ENCODE measurements at regions not wholly inside any gene's neighbourhood (a gene's known extent, or its start where the extent isn't known, plus 50 kb on each side); places are given as distances from the start of the nearest gene placed in this dataset.
"Not testable (repeated sequence)": the region's sequence is repeated elsewhere in the genome, so short reads cannot be mapped to it uniquely, and the experiment has no call there.

GRCh38 chr4:64799751-64800150 is 390.5 kb upstream of the TECRL start:
- in situ Hi-C loops (cut with MboI; ENCODE audit: low sequenced_read_pairs) (no loop called here), dilution Hi-C loops (cut with HindIII; ENCODE audit: low sequenced_read_pairs, unreplicated experiment) (no loop called here), intact Hi-C loops (cut with micrococcal nuclease) (loop anchor here (5.0 kb wide), 1 partner anchor 492 kb away; no protein-coding TSS in a partner anchor)
- BruUV-seq (replicated peaks): no TSS peak
- Histone ChIP-seq H4K91ac (ENCODE audit: insufficient read depth, low read depth, low read length) (no peak overlapping the region), H4K8ac (ENCODE audit: low read depth in 2 of 2, low read length in 2 of 2) (no peak overlapping the region), H4K20me1 (ENCODE audit: insufficient read depth, low read length) (no peaks in the 10 kb centered on the region), H3K14ac (replicated peaks; ENCODE audit: low read depth, low read length) (no peak overlapping the region), H3K4ac (ENCODE audit: low read depth, low read length) (no peak overlapping the region), H3K23ac (ENCODE audit: low read depth, low read length) (no peak overlapping the region), H3K9me3 (ENCODE audit: control insufficient read depth, insufficient read depth, low read length) (peaks cover 11% of the 10 kb centered on the region), H3K27me3 (ENCODE audit: control insufficient read depth, insufficient read depth, low read length) (no peaks in the 10 kb centered on the region), H2AFZ (replicated peaks; ENCODE audit: low read length, poor library complexity) (no peak overlapping the region), H3K56ac (ENCODE audit: extremely low read depth, insufficient read depth, low read length) (no peak overlapping the region), H2BK15ac (ENCODE audit: low read depth, low read length) (no peak overlapping the region), H4K5ac (ENCODE audit: low read depth, low read length) (no peak overlapping the region), H3K9ac (ENCODE audit: low read depth, low read length) (no peak overlapping the region), H2AK9ac (replicated peaks; ENCODE audit: low read depth, low read length, poor library complexity) (no peak overlapping the region), H3K9me1 (ENCODE audit: insufficient read depth, low read length) (no peaks in the 10 kb centered on the region), H3K36me3 (ENCODE audit: control insufficient read depth, insufficient read depth, low read length) (no peaks in the 10 kb centered on the region), H2BK5ac (ENCODE audit: low read depth, low read length, poor library complexity, severe bottlenecking) (no peak overlapping the region), H3K4me2 (ENCODE audit: low read depth, low read length) (no peak overlapping the region), H3K4me3 (ENCODE audit: insufficient read depth, low read depth, low read length) (no peak overlapping the region), H3K18ac (ENCODE audit: low read depth, low read length) (no peak overlapping the region), H2BK20ac (ENCODE audit: low read depth, low read length) (no peak overlapping the region), H3K27ac (ENCODE audit: insufficient read depth, low read length) (no peak overlapping the region), H3K79me1 (ENCODE audit: low read depth in 1 of 2, low read length in 2 of 2) (no peaks in the 10 kb centered on the region), H2AK5ac (ENCODE audit: low read depth, low read length) (no peak overlapping the region), H2BK120ac (ENCODE audit: low read depth, low read length) (no peak overlapping the region), H3K4me1 (ENCODE audit: control insufficient read depth, insufficient read depth, low read length) (no peaks in the 10 kb centered on the region)
- DNase-seq (no peak), ATAC-seq (ENCODE audit: low read depth) (no peak)
- 60% methylated on average over 2 of the region's 7 CpGs; no CpG with 5 or more reads in 1 of the 2 experiments for WGBS, 2 experiments (ENCODE audit: extremely low coverage in 2 of 2, insufficient read length in 1 of 2)
- TF ChIP-seq CHD1 (IDR thresholded peaks at IDR 0.05; ENCODE audit: low read depth, low read length) (no peak), USF2 (IDR thresholded peaks at IDR 0.05; ENCODE audit: low read depth, low read length) (no peak), CEBPB (IDR thresholded peaks at IDR 0.05; ENCODE audit: low read depth, low read length) (no peak)
- POLR2A ChIA-PET (ENCODE audit: unreplicated experiment): no interaction called here
- CTCF ChIA-PET: no interaction called here

DNA sequence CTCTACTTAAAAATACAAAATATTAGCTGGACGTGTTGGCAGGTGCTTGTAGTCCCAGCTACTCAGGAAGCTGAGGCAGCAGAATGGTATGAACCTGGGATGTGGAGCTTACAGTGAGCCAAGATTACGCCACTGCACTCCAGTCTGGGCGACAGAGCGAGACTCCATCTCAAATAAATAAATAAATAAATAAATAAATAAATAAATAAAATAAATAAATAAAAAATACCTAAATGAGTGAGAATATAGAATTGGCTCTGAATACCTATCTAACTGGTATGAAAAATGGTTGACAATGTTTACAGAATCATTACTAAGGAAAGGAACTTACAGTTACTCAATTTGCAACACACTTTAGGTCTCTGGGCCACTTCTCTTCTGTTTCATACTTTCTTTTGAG is 389.6 kb upstream of the TECRL start:
- CTCF ChIA-PET; H4K91ac ChIP-seq (ENCODE audit: insufficient read depth, low read depth, low read length); H3K9ac ChIP-seq (ENCODE audit: low read depth, low read length); H2AK5ac ChIP-seq (ENCODE audit: low read depth, low read length); H2BK5ac ChIP-seq (ENCODE audit: low read depth, low read length, poor library complexity, severe bottlenecking); H4K5ac ChIP-seq (ENCODE audit: low read depth, low read length); H2AFZ ChIP-seq (replicated peaks; ENCODE audit: low read length, poor library complexity); H3K27ac ChIP-seq (ENCODE audit: insufficient read depth, low read length); H2AK9ac ChIP-seq (replicated peaks; ENCODE audit: low read depth, low read length, poor library complexity); H3K18ac ChIP-seq (ENCODE audit: low read depth, low read length); H3K4ac ChIP-seq (ENCODE audit: low read depth, low read length); ATAC-seq (ENCODE audit: low read depth); H3K4me1 ChIP-seq (ENCODE audit: control insufficient read depth, insufficient read depth, low read length); H3K14ac ChIP-seq (replicated peaks; ENCODE audit: low read depth, low read length); in situ Hi-C loops (cut with MboI; ENCODE audit: low sequenced_read_pairs); H4K8ac ChIP-seq (ENCODE audit: low read depth in 2 of 2, low read length in 2 of 2); POLR2A ChIA-PET (ENCODE audit: unreplicated experiment); H3K4me2 ChIP-seq (ENCODE audit: low read depth, low read length); H2BK120ac ChIP-seq (ENCODE audit: low read depth, low read length); H3K23ac ChIP-seq (ENCODE audit: low read depth, low read length); H3K36me3 ChIP-seq (ENCODE audit: control insufficient read depth, insufficient read depth, low read length); H3K27me3 ChIP-seq (ENCODE audit: control insufficient read depth, insufficient read depth, low read length); DNase-seq; H2BK15ac ChIP-seq (ENCODE audit: low read depth, low read length); BruUV-seq (replicated peaks); H4K20me1 ChIP-seq (ENCODE audit: insufficient read depth, low read length); dilution Hi-C loops (cut with HindIII; ENCODE audit: low sequenced_read_pairs, unreplicated experiment); H3K79me1 ChIP-seq (ENCODE audit: low read depth in 1 of 2, low read length in 2 of 2); H2BK20ac ChIP-seq (ENCODE audit: low read depth, low read length); H3K4me3 ChIP-seq (ENCODE audit: insufficient read depth, low read depth, low read length); H3K9me1 ChIP-seq (ENCODE audit: insufficient read depth, low read length); H3K56ac ChIP-seq (ENCODE audit: extremely low read depth, insufficient read depth, low read length): not testable (repeated sequence)
- intact Hi-C loops (cut with micrococcal nuclease): loop anchor here (5.0 kb wide), 1 partner anchor 492 kb away; no protein-coding TSS in a partner anchor
- no CpG with 5 or more reads among the region's 4 CpGs for WGBS, 2 experiments (ENCODE audit: extremely low coverage in 2 of 2, insufficient read length in 1 of 2)
- H3K9me3 ChIP-seq (ENCODE audit: control insufficient read depth, insufficient read depth, low read length): peaks cover 11% of the 10 kb centered on the region

All from IMR-90 (cell line).